ENCODE measurements at regions not wholly inside any gene's neighbourhood (a gene's known extent, or its start where the extent isn't known, plus 50 kb on each side); places are given as distances from the start of the nearest gene placed in this dataset.
A peak's percentile ranks its signal among the peaks of the same experiment; 100 is the strongest.

DNA sequence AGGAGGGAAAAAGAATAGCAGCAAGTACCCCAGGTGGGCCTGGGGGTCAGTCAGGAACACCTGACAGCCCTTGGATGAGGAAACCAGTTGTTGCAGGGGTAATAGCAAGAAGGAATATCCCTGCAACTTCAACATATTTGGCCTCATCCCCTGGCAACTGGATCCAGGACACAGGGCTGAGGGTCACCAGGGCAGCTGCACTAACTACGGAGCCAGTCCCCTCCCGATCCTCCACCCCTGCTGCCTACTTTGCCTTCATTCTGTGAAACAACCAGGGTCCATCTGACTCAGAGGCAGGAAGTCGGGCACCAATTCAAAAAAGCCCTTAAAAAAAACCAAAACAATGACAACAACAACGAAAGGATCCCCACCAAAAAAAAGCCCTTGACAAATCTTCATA lies 52.9 kb downstream of the FRMPD3 start:
- DNase-seq: no peak

GRCh38 chrX:107504006-107504405 lies 54.6 kb downstream of the FRMPD3 start:
- no peak for DNase-seq

- no peak for DNase-seq
Observed at GRCh38 chrX:107505223-107505622, 55.8 kb downstream of the FRMPD3 start.

DNA sequence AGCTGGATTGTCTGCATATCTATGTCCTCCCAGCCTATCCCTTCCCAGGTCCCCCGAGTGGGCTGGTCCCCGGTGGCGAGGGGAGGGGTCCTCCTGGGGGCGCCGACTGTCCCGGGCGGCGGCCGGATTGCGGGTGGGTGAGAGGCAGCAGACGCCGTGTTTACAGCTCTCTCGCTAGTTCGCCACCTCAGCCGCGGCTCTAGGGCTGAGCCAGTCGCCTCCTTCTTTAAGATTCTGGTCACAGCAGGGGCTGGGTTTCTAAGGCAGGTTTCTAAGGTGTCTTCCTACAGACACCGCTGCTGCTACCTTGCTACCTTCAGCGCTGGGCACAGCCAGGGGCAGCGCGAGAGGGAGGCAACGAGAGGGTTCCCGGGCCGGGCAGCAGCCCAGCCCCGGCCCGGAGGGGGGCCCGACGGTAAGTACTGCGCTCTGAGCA lies 57.2 kb downstream of the FRMPD3 start:
- no peak for DNase-seq

GRCh38 chrX:107507093-107507743 lies 57.8 kb downstream of the FRMPD3 start:
- DNase-seq: no peak

DNA sequence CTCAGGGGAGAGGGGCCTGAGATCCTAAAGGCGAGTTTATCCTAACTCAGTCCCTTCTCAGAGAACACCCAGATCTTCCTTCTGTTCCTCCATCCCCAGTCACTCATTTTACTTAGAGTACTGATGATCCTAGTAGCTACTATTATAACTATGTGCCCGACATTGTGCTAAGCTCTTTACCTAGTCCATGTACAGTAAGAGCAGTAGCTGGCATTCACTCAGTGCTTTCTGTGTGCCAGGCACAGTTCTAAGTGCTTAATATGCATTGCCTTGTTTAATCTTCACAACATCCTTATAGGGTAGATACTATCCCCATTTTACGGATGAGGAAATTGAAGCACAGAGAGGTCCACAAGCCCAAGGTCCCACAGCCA lies 58.3 kb downstream of the FRMPD3 start:
- no peak for DNase-seq

GRCh38 chrX:107508925-107509324 lies 59.5 kb downstream of the FRMPD3 start:
- DNase-seq: no peak

- no peak for DNase-seq
Observed at GRCh38 chrX:107514944-107515343, 65.5 kb downstream of the FRMPD3 start.

DNA sequence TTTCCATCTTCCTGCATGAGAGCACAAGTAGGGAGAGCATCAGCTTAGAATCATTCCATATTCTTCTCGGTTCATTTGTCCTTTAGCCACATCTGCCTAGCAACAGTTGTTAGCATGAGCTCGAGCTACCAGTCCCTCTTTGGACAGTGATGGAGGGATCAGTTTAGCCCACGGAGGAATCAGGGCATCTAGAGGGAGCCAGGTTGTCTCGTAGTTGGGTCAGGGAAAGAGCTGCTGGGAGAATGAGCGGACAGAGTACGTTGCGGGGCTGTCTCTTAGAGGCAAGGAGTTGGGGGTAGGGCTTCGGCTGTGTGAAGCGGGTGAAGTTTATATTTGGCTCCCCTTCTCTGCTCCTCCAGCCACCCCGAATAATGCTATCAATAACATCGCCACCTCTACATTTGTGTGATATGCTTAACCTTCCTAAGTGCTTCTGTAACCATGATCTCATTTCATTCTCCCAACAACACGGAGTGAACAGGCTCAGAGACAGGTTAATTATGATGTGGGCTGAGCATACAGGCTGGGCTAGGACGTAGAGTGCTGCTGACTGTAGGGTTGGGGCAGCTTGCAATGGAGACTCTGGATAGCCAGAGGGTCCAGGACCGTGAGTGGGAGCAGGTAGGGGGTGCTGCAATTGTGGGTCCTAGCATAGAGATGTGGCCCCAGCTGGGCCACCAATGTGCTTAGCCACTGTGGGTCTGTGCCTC lies 72.6 kb downstream of the FRMPD3 start:
- no peak for DNase-seq

GRCh38 chrX:107522901-107523300 lies 73.4 kb downstream of the FRMPD3 start:
- peak; percentile 12 for DNase-seq

- DNase-seq: no peak
Observed at GRCh38 chrX:107526141-107526540, 76.7 kb downstream of the FRMPD3 start.

GRCh38 chrX:107530141-107530540 lies 80.7 kb downstream of the FRMPD3 start:
- no peak for DNase-seq

DNA sequence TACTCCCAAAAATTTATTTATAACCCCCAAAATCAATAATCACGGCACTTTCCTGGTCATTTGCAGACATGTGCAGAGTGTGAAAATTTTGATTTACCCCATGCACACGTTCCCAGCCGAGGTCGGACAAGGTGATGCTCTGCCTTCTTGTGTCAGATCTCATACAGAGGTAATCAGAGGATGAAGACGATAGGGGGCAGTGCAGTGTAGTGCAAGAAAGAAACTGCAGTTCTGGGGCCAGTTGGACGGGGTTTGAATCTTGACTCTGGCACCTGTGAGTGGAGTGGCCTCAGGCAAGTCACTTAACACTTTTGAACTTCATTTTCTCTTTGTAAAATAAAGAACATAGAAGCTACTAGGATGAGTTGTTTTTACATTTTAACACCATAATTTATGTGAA lies 88.4 kb downstream of the FRMPD3 start:
- no peak for DNase-seq

DNA sequence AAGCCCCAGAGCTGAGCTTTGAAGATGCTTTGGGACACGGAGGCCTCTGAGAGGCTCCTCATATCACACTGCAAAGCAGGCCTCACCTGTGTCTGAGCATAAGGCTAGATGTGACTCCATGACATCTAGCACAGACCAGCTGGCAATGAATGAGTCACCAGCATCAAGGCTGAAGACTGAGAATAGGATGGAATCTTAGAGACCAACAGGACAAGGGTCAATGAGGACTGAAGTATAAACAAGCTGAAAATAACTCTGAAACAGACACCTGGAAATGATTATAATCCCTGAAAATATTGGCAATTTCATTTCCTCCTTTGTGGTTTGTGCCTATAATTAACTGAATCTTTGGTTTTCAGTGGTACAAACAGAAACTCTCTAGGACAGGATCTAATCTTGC lies 87.1 kb upstream of the PRPS1 start:
- no peak for DNase-seq

- no peak for DNase-seq
Observed at GRCh38 chrX:107542040-107542439, 86.3 kb upstream of the PRPS1 start.

DNA sequence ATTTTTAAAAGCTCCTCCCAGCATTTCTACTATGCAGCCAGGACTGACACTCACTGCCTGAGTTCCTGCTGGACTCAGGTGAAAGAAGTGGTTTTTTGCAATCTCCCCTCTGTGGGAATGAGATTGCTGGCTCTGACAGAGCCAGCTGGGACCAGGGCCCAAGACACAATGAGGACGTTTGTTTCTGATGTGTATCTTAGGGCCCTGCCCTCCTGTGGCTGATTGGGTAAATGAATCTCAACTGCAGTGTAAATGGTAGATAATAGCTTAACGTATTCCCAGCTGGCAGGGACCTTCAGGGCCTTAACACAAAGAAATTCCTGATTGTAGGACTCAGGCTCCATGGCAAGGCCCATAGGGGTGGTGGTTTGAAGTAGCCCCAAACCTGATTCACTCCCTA lies 85.8 kb upstream of the PRPS1 start:
- DNase-seq: peak; percentile 17

- DNase-seq: no peak
Observed at GRCh38 chrX:107547621-107548020, 80.7 kb upstream of the PRPS1 start.

DNA sequence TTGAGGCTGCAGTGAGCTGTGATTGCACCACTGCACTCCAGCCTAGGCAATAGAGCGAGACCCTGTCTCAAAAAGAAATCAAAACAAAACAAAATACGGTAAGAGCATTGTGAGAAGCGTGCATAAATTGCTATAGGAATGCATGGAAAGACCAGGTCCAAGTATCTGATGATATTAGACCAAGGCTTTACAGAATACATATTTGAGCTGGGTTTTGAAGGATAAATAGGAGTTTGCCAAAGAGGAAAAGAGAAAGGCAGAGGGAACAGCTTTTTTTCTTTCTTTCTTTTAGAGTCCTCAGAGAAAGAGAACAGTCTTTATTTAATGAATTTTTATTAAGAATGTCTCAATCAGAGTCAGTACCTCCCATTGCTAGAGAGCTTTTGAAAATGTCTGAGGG lies 79.5 kb upstream of the PRPS1 start:
- DNase-seq: no peak

DNA sequence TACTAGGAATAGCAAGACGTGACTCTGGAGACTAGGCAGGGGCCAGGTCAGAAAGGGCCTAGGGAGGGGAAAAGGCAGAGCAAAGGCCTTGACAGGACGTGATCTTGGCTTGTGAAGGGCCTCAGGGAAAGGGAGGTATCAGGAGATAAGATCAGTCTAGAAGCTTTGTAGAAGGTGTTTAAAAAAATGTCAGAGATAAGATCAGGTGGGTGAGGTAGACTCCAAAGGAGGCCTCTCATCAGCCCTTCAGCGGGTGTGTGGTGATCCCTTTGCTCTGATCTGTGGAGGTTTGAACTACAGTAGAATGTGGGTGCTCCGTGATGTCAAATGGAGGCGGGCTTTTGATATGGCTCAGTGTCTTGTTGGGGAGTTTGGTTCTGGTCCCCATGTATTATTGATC lies 78.8 kb upstream of the PRPS1 start:
- no peak for DNase-seq

DNA sequence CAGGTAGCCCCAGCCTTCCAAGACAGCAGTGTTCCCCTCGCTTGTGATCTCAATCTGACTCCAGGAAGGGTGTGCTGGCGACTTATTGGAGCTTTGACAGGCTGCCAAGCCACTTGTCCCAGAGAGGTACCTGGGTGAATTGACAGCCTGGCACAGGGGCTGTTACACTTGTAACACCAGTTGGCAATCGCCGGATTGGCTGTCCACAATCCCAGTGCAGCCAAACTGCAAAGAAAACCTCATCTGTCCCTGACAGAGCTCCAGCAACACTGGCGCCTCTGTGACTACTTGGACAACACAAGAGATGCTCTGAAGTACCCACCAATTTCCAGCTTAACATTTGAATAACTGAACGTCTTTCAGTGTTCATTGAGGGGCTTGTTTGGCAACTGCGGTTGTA lies 76.8 kb upstream of the PRPS1 start:
- DNase-seq: no peak

DNA sequence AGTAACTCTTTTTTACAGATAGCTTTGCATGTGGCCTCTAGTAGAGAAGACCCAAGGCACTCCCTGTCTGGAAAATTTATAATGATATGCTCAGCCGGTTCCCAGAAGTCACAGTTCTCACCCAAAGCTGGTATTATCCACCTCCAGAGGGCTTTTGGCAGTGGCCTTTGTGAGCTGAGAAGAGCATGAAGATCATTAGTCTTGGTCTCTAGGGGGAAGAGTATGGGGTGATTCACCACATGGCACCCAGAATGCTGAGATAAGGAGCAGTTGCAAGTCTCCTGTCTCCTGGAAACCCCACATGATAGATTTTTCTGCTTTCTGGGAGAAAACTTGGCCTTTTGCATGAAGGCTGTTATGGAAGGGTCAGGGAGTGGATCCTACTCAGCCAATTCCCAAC lies 75.4 kb upstream of the PRPS1 start:
- no peak for DNase-seq

DNA sequence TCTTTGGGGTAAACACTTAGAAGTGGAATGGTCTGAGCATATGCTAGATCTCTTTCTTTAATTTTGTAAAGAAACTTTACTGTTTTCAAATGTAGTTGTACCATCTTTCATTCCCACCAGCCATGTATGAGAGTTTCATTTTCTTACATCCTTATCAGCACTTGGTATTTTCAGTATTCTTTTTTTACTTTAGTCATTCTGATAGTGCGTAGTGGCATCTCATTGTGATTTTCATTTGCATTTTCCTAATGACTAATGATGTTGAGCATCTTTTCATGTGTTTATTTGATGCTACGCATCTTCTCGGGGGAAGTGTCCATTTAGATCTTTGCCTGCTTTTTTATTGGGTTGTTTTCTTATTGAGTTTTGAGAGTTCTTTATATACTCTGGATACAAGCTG lies 71.3 kb upstream of the PRPS1 start:
- no peak for DNase-seq

GRCh38 chrX:107559506-107559905 lies 68.8 kb upstream of the PRPS1 start:
- DNase-seq: no peak

DNA sequence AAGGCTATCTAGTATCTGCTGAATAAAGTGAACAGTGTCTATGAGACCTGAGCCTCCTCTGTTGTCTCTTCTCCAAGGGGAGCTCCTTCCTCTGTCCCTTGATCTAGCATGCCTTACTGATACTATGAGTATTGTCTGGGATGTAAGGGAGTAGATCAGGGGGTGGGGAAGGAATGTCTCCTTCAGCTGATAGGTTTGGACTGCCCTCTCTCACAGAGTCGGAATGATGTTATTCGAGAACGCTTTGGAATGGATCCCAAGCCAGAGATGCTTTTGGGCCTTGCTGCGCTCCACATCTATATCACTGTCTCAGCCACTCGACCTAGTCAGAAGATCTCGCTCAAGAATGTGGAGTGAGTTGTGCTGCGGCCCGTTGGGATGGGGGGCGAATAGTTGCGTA lies 68.3 kb upstream of the PRPS1 start:
- no peak for DNase-seq

GRCh38 chrX:107560980-107561379 lies 67.3 kb upstream of the PRPS1 start:
- no peak for DNase-seq
